NCI-H146 treated with DMSO at 0.1 percent for 48 hours (cell line): ENCODE measurements at regions not wholly inside any gene's neighbourhood (a gene's known extent, or its start where the extent isn't known, plus 50 kb on each side); places are given as distances from the start of the nearest gene placed in this dataset.
"Not testable (repeated sequence)": the region's sequence is repeated elsewhere in the genome, so short reads cannot be mapped to it uniquely, and the experiment has no call there.

ENCODE experiments used
- DNase-seq: peaks from one replicate; lab custom pipeline; 2025; ENCODE audit not compliant: unreplicated experiment; lab: John Stamatoyannopoulos, UW

DNA sequence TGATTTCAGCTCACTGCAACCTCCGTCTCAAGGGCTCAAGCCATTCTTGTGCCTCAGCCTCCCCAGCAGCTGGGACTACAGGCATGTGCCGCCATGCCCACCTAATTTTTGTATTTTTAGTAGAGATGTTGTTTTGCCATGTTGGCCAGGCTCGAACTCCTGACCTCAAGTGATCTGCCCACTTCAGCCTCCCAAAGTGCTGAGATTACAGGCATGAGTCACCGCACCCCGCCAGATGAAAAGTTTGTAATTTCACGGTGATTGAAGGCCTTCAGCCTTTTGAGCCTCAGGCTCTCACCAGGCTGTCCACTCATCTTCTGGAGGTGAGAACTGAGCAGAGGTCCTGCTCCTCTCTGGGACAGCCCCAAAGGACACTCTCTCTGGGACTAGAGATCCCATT, 103.2 kb downstream of the HIF1AN start:
- DNase-seq, result not testable (repeated sequence)

DNA sequence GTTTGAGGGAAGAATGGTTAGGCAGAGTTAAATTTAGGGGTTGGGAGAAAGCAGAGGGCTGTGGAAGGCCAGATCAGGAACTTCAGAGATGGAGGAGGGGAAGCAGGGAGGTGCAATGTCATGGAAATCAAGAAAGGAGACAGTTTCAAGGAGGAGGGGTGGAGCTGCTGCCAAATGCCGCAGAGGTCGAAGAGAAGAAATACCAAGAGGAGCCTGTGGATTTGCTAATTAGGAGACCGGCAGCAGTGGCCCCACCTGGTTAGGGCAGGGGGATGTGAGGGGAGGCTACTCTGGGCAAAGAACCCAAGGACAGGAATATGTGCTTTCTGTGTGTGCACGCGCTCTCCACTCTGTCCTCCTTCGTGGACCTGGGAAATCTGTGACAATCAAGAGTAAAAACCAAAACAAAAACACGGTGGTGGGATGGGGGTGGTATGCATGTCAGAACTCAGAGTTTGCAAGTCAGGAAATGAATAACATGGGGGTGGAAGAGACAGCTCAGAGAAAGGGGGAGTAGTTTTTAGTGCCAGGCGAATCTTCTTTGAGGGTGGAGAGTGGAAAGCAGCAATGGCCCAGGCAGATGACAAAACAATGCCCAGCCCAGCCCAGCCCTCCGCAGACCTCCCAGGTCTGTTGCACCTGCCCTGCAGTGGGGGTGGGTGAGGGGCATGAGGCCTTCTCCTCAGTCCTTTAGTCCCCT, 102.9 kb upstream of the PAX2 start:
- no peak for DNase-seq

DNA sequence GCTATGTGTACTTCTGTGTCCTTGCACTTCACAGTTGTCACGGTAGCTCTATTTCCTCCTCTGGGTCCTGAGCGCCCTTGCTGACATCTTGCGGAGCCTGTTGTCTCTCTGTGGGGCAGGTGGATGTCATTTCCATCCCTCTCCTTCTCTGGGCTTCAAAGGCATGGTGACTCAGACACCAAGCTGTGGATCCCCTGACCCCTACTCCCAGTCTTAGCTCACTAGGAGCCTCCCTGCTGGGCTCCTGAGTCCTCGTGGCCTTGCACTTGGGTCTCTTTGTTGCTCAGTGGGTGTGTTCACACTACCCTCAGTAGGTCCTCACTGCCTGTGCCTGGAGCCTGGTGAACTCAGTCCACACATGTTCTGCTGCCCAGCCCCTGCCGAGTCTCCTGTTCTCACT, 100.3 kb upstream of the PAX2 start:
- DNase-seq, result no peak

DNA sequence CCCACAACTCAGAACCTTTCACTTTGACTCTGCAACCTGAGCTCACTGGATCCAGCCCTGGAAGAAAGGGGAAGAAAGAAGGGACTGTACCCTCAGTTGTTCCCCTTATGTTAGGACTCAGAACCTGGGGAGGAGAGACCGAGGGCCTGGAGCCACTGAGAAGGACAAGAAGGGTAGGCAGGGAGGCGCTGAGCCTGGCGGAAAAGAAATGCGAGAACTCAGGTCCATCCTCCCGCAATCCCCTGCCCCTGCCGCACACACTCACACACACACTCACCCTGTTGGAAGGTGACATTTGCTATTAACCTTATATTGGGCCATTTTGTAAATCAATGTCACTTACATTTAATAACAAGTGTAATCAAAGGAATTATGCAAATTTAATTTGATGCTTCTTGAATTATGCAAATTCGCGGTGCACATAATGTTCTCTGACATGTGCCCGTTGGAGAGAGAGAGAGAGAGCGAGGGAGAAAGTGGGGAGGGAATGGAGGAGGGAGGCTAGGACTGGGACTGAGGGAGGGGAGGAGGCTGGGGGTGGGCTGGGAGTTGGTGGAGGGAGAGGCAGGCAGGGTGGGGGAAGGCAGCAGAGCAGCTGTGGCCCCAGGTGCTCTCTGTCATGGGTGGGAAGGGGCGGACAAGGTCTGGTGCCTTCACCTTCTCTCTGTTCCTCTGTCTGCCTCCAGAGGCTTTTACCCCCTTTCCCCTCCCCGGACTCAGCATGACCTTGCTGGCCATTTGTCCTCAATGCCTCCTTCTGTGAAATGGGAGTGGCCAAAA, 99.6 kb upstream of the PAX2 start:
- DNase-seq, result no peak

DNA sequence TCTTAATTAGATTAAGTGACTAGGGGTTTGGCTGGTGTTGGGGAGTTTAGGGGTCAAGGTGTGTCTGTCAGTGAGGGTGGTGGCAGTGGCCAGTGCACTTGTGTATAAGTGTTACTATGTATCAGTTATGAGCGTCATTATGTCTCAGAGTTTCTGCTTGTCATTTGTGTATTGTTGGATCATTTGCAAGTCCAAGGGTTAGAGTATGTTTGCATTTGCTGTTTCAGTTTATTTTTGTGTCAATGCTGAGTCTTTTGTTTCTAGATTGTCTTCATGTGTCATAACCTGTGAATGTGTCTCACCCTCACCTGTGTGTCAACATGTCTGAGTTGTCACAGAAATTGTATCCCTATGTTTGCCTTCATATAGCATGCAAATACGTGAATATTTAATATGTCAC, 97.5 kb upstream of the PAX2 start:
- DNase-seq, result no peak

DNA sequence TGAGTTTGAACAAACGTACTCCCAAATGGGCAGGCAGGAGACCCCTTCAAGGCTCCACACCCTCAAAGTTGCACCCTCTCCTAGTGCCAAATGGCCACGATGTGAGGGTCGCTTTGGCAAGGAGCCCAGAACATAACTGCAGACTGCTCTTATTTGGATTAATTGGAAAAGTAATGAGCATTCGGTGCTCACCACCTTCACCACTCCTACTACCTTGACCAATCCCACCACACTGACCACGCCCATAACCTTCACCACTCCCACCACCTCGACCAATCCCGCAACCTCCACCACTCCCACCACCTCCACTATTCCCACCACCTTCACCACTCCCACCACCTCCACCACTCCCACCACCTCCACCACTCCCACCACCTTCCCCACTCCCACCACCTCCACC, 94.7 kb upstream of the PAX2 start:
- DNase-seq, result no peak

DNA sequence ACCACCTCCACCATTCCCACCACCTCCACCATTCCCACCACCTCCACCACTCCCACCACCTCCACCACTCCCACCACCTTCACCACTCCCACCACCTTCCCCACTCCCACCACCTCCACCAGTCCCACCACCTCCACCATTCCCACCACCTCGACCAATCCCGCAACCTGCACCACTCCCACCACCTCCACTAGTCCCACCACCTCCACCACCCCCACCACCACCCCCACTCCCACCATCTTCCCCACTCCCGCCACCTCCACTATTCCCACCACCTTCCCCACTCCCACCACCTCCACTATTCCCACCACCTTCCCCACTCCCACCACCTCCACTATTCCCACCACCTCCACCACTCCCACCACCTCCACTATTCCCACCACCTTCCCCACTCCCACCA, 94.3 kb upstream of the PAX2 start:
- not testable (repeated sequence) for DNase-seq

DNA sequence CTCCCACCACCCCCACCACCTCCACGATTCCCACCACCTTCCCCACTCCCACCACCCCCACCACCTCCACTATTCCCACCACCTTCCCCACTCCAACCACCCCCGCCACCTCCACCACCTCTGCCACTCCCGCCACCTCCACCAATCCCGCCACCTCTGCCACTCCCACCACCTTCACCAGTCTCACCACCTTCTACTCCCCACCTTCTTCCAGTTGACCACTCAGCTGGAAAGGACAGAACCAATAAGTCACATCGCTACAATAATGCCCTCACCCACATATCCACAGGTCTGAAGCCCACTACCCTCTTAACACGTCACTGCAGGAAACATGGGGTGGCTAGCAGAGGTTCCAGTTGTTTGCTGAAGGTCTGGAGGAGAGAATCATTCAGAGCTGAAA, 93.5 kb upstream of the PAX2 start:
- DNase-seq, result no peak

DNA sequence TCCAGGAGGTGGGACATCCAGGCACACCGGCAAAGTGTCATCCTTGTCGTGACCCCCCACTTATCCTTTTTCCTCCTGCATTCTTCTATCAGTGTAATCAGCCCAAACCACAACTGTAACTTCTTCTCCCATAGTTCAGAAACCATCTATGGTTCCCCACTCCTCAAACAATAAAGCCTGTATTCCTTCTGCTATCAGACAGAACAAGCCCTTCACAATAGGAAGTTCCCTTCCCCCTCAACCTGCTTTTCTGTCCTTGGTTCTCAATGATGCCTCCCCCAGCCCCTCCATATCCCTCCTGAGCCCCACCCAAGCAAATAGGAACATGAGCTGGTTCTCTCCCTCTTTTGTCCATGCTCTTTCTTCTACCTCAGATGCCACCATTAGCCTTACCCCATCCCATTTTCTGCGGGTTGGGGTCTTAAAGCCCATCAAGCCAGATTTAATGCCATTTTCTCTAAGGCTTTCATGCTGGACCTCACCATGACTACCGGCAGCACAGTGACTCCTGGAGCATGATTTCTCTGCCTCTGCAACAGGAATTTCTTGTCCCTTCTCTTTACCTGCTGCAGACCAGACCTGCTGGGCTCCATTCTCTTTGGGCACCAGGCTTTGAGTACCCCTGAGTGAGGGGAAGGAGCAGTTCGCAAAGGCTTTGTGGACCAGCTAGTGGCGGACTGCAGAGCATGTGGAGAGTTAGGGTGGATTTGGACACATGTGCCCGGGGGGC, 92.8 kb upstream of the PAX2 start:
- no peak for DNase-seq

DNA sequence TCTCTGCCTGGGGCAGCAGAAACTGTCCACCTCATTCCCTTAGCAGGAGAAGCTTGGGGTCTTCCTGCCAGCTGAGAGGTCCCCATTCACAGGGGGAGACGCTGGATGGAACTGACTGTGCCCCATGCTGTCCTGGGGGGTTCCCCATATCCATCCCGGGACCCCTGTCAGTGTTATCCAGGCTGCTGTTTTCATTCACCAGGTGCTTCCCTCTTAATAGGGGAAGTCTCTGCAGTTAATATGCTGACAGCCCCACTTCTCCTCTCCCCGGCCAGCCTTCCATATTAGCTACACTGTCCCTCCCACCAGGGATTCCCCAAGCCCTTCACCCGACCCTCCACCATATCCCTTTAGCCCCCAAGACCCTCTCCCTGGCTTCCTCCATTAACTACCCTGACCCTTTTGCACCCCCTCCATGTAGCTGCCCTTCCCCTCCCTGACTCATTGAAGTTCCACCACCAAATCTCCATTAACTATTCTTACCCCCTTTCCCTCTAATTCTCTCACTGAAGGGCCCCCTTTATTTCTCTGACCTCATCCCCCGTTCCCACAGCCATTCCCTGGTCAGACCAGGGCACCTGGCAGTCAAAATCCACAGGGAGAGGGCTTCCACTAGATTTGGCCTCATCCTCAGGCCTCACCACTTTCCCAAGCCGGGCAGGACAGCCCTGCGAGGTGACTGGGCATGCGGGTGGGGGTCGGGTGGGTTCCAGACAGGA, 92.0 kb upstream of the PAX2 start:
- DNase-seq, result no peak

DNA sequence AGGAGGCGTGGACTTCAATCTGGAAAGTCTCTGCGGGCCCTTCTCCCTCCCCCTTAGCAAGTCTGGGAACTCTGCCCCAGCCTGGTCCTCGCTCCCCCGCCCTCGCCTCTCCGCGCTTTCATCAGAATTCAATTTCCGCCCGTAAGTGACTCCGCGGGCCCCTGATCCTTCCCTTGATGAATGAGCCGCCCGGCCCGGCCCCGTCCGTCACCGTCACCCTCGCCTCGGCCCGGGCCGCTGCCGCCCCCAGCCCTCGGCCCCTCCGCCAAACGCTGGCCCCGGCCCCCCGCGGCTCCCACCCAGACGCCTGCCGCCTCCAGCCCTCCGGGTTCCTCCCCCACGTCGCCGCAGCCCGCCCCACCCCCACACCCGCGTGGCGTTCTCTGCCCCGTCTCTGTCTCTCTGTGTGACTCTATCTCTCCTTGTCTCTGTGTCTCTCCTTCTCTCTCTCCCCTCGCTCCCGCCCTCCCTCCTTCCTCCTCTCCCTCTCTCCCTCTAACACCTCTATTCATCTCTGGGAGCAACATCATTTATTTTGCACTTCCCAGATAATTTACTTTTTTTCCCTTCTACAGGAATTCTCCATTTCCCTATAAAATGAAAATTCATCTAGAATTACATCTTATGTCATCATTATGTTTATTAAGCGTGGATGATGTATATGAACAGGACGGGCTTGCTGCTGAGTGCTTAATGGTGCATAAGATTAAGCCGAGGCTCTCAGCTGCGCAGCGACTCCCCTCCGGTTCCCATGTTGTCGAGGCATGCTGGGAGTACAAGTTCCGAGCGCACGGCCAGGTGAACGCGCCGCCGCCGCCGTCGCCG, 91.2 kb upstream of the PAX2 start:
- DNase-seq, result no peak

DNA sequence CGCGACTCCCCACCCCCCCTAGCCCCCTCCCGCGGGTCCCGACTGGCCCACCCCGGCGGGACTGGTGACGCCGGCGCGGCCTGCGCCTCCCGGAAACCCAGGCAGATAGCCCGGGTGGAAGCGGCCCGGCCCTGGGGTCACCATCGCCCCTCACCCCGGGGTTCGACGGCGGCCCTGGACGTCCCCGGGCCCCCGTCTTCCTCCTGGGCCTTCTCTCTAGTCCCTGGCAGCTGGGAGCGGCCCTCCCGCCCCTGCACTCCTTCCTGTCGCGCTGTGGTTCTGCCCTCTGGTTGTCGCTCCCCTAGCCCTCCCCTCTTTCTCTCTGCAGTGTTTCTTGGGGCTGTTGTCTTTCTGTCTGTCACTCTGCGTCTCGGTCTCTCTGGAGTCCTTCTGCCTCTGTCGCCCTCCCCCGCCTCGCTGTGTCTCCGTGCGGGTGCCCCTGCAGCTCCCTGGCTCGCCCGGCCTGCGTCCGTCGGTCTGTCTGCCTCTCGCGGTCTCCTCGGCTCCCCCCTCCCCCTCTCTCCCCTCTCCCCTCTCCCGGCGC, 90.5 kb upstream of the PAX2 start:
- no peak for DNase-seq

DNA sequence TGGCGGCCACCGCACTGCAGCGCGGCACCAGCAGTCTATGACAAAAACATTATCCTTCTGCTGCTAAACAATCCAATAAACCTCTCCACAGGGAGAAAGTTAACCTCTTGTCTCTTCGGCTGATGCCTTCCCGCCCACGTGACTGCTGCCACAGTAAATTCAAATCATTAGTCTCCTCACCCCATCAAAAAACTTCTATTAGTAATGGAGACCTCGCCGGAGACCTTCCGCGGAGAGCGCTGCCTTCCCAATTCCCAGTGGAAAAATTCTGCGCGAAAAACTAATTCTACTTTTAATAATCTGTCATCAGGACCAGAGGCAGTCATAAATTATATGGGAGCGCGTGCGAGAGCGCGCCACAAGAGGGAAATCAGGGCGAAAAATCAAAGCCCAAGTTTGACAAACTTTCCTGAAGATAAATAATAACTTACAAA, 90.0 kb upstream of the PAX2 start:
- DNase-seq, result no peak

DNA sequence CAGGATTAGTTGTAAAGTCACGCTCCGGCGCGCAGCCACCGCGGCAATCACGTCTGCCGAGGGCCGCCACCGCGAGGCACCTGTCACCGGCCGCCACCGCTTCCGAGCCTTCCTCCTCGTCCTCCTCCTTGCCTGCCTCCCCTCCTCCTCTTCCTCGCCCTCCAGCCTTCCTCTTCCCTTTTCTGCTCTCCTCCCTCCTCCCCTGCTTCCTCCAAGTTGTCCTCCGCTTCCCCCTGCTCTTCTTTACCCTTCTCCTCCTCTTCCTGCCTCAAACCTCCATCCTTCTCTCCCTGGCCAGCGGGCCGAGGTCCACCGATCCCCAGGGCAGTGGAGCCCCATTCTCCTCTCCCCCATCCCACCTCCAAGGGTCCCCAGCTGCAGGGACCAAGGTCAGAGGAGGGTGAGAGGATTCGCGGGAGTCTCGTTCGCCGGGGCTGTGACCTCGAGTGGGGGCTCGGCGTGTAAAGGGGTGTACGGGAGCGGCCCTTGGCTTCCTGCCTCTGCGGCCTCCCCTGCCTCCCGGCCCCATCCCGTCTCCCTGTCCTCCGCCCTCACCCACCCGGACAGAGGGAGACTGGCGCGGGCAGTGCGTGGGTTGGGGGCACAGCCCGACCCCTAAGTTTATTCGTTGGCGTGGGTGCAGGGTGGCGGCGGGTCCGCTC, 89.5 kb upstream of the PAX2 start:
- DNase-seq, result no peak

DNA sequence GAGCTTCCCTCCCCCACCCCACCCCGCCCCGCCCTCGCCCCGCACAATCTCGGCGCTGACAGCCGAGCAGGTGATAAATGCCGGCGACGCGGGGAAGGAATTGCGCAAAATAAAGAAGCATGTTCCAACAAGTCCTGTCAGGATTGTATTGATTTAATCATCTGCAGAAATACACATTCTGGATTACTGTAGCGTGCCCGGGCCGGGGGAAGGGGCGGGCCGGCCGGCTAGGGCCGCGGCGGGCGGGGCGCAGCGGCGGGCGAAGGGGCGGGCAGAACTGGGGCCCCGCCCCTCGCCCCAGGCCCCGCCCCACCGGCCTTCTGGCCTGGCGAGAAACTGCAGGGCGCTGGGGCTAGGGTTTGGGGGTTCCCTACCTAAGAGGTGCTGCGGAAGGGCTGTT, 88.9 kb upstream of the PAX2 start:
- peak; percentile 11 for DNase-seq

DNA sequence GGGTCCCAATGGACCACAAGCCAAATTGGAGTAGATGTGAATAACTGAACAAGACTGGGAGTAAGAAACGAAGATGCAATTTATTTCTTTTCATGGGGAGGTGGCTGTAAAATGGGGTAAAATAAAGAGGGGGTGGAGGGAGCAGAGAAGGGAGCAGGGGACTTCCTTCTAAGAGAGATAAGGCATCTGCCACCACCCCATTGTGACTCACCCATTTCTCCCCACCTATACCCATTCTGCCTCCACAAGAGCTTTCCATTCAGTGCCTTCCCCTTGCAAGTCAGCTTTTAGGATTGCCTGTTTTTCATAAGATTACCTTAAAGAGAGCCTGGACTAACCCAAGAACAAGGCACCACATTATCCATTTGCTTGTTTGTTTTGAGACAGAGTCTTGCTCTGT, 87.1 kb upstream of the PAX2 start:
- DNase-seq, result no peak

DNA sequence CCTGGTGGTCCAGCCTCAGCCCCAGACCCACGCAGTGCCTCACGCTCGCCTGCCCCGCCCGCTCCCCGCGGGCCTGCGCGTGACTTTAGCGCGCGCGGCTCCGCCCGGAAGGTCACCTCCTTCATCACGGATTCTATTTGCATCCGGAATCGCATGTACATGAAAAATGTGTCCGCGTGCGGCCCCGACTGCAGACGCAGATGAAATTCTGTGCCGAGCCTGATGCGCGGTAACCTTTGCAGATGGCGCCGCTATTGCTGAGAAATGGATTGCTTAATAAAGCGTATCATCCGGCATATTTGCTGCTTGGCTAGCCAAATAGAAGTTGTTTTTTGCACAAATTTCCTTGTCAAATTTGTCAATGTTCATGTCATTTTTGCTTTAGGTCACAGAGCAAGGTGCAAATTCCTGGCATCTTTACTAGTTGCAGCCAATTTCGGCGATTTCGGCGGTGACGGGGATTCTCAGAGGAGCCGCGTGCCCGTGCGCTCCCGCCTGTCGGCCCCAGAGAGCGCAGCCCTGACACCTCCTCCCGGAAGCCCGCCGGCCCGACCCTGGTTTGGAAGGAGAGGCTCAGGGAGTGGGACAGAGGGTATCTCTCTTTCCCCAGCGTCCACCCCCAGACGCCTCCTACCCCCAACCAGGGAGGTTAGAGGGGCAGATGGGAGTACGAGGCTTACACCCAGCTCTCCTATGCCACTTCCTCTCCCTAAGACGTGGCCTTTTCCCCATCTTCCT, 85.9 kb upstream of the PAX2 start:
- DNase-seq, result no peak

DNA sequence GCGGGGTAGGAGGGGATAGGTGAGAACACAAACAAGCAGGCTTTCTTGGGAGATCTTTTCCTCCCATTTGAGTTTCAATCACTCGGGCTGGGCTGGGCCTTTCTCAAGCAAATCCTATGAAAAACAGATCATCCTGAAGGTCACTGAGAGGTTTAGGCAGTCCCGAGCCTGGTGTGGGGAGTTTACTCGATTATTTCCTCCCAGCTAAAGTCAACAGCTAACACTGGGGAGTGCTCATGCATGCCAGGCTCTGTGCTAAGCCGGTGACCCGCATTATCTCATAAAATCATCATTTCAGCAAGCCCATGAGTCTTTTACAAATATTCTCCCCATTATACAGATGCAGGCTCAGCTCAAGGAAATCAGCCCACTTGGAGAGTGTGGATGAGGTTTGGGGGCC, 85.0 kb upstream of the PAX2 start:
- no peak for DNase-seq

DNA sequence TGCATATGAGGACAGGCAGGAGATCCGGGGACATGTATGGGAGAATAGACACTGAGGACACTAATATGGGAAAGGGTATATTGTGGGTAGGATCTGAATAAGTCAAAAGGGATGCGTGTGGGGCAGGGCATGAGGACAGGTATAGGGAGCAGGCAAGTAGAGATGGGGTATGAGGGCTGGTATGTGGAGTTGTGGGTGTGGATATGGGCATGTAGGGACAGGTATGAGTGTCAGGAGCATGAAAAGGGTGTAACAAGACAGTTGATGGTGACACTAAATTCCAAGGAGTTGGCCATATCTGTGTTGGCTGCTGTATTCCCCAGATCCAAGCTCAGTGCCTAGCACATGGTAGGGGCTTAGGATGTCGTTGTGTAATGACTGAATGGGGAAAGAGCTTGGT, 84.4 kb upstream of the PAX2 start:
- DNase-seq, result no peak
